CD4-positive, alpha-beta T cell treated with Interferon gamma for 1 hour (primary cell): ENCODE measurements at regions not wholly inside any gene's neighbourhood (a gene's known extent, or its start where the extent isn't known, plus 50 kb on each side); places are given as distances from the start of the nearest gene placed in this dataset.

ENCODE experiments used
- DNase-seq: peaks from one replicate; pipeline ENCODE4 v3.0.0-alpha.2; 2020

- DNase-seq = no peak
These were observed 71.0 kb upstream of the SALL3 start for GRCh38 chr18:78908462-78909260.

GRCh38 chr18:78911751-78912283 is 67.8 kb upstream of the SALL3 start:
- DNase-seq = no peak

DNA sequence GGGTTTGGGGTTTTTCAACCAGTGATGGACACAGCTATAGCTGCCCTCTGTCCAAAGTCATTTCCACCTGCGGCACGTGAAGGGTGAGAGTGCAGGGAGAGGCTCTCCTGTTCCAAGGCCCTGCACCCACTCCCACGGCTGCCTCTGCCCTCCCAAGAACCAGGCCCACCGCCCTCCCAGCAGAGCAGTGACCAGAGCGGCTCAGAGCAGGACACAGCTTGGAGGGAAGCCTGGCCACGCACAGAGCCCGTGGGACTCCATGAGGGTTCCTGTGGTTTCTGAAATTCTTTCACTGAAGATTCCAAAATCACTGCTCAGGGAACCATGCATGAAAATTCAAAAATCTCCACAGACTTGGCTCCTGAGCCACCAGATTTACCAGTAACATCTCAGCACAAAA is 67.3 kb upstream of the SALL3 start:
- no peak for DNase-seq

DNA sequence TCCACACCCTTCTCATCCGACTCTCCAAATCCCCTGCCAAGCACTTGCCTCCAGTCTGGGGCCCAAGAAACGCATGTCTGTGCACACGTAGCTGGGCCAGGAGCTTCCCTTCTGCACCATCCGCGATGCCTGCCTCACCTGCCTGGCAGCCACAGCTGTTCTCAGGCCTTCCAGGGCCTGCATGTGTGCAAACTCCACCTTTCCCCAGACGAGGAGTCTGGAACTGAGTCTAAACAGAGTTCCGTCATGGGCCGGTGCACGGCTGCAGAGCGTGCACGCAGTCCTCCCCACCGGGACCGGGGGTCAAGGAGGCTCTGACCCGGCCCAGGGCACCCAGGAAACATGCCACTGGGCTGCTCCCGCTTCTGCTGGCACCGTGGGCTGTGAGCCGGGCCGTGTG is 66.8 kb upstream of the SALL3 start:
- DNase-seq = no peak

- no peak for DNase-seq
These were observed 66.2 kb upstream of the SALL3 start for GRCh38 chr18:78913395-78913794.

DNA sequence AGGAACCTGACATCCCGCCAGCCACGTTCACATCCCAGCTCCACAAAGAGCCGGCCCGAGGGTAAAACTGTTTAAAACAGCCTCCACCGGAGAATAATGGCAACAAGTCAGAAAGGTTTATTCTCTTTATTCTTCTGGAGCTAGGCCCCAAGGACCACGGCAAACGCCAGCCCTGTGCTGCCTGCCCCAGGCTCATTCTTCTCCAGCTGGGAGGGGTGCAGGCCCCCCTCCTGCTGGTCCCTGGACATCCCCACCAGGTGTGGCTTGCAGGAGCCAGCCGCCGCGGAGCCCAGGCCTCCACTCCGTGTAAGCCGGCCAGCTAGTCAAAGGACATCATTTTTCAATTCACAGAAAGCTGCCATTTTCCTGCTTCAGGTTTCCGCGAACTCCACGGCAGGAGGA is 65.8 kb upstream of the SALL3 start:
- no peak for DNase-seq

GRCh38 chr18:78914249-78914935 is 65.2 kb upstream of the SALL3 start:
- no peak for DNase-seq

DNA sequence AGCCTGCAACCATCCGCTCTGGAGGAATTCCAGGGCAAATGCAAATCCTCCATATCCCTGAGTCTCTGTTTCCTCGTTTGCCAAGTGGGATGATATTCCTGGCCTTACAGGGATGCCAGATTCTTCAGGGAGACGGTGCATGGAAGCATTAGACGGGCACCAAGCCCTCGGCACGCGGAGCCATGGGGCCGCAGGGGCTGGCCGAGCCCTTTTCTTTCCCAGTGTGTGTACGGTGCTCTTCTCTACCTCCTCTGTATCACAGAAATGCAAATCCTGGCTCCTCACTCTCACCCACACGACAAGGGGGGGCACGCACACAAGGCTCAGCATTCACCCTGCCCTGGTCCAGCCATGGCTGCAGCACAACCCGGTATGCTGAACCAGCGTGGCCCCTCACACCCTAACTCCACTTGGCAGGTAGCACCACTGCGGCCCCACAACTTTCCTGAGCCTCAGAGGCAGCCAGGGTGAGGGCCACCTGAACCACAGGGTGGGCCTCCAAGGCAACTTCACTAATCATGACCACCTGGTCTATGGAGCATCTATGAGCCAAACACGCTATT is 64.1 kb upstream of the SALL3 start:
- no peak for DNase-seq

GRCh38 chr18:78918707-78919106 is 60.9 kb upstream of the SALL3 start:
- no peak for DNase-seq

- no peak for DNase-seq
These were observed 59.7 kb upstream of the SALL3 start for GRCh38 chr18:78919956-78920355.

- no peak for DNase-seq
These were observed 59.0 kb upstream of the SALL3 start for GRCh38 chr18:78920456-78921138.

DNA sequence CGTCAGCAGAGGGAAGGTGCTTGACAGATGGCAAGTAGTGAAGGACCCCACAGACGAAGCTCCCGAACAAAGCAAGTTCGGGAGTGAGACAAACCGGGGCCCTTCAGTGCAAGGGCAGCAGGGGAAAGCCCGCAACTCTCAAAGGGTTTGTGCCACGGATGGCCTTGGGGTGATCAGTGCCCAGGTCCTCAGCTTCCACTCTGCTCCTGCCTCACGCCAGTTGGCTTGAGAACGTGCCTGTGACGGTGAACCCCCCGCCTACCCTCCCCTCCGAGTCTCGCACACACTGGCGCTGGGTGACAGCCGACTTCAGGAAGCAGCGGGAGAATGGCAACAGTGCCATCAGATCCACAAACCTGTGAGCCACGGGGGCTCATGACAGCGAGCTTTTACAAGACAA is 56.8 kb upstream of the SALL3 start:
- no peak for DNase-seq

- DNase-seq = no peak
These were observed 55.3 kb upstream of the SALL3 start for GRCh38 chr18:78924301-78924700.

- DNase-seq = no peak
These were observed 54.7 kb upstream of the SALL3 start for GRCh38 chr18:78924786-78925540.

GRCh38 chr18:78925557-78926242 is 53.9 kb upstream of the SALL3 start:
- no peak for DNase-seq

GRCh38 chr18:78926243-78926615 is 53.4 kb upstream of the SALL3 start:
- no peak for DNase-seq

- no peak for DNase-seq
These were observed 52.5 kb upstream of the SALL3 start for GRCh38 chr18:78927156-78927555.

GRCh38 chr18:78927616-78928015 is 52.0 kb upstream of the SALL3 start:
- no peak for DNase-seq

DNA sequence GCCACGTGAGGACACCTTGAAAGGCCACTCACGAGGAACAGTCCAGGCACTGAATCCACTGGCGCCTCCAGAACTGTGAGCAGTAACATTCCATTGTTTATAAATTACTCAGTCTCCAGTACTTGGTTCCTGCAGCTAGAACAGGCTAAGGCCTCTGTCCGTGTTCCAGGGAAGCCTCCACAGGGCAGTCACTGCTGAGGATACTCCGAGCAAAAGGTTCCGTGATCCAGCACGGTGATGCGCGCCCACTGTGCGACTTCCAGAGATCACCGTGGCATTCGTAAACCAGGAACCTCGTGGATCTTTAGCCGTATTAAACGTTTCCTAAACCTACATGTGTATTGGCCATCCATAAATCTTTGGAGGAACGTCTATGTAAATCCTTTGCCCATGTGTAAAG is 51.5 kb upstream of the SALL3 start:
- DNase-seq = no peak

DNA sequence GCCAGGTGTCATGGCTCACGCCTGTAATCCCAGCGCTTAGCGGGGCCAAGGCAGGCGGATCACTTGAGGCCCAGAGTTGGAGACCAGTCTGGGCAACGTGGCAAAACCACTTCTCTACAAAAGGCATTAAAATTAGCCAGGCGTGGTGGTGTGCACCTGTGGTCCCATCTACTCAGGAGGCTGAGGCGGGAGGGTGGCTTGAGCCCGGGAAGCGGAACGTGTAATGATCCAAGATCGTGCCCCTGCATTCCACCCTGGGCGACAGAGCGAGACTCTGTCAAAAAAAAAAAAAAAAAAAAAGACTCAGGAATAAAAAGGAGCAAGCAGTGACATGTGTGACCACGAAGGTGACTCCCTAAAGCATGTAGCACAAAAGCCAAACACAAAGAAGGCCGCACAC is 50.1 kb upstream of the SALL3 start:
- no peak for DNase-seq
